A549 (cell line): ENCODE measurements at regions not wholly inside any gene's neighbourhood (a gene's known extent, or its start where the extent isn't known, plus 50 kb on each side); places are given as distances from the start of the nearest gene placed in this dataset.

ENCODE experiments used
- ATAC-seq, 2 experiments: fragments of 200-7000 bp in 1 of 2; fragments of >200 bp in 1 of 2; cut with Nextera tagmentation in 1 of 2; cut with Tn5 transposase in 1 of 2; 3 replicates each; pipeline versions ENCODE4 v1.8.0 to v1.9.1; 2018 to 2020; ENCODE audit warnings: mild to moderate bottlenecking in 1 of 2, moderate library complexity in 1 of 2
- CTCF ChIA-PET: fragments of 300-600 bp; sonication (Branson Sonifier 250); formaldehyde crosslinking; extraction: SDS; loops from one replicate; lab custom pipeline; 2021; ENCODE audit warnings: antibody characterized with exemption, inconsistent platforms; lab: Yijun Ruan, JAX
- POLR2A ChIA-PET: fragments of 350-600 bp; formaldehyde crosslinking; extraction: SDS; loops from one replicate; lab custom pipeline; 2021; ENCODE audit warnings: antibody characterized with exemption, inconsistent platforms; lab: Yijun Ruan, JAX
- DNase-seq, 2 experiments: peaks; one replicate each; pipeline versions ENCODE4 v3.0.0 to v3.0.0-alpha.2; 2011 to 2016; ENCODE audit warnings: low read depth in 1 of 2, low spot score in 1 of 2
- FAIRE-seq: peaks from 2 replicates; lab custom pipeline; 2011; peaks lifted over from hg19 to GRCh38; lab: Jason Lieb, UNC
- H3K27ac ChIP-seq, 2 experiments: fragments of >200 bp; sonication (Bioruptor Twin); formaldehyde crosslinking; 3 replicates each; pipeline ENCODE4 v1.5.1; 2016 to 2017
- H3K4me1 ChIP-seq: fragments of >200 bp; sonication (Bioruptor Twin); formaldehyde crosslinking; 3 replicates; pipeline ENCODE4 v1.6.1; 2016
- H3K4me2 ChIP-seq: fragments of >200 bp; sonication (Bioruptor Twin); formaldehyde crosslinking; 3 replicates; pipeline ENCODE4 v1.6.1; 2016
- H3K4me3 ChIP-seq: fragments of >200 bp; sonication (Bioruptor Twin); formaldehyde crosslinking; 3 replicates; pipeline ENCODE4 v1.5.1; 2016
- H3K9me3 ChIP-seq: fragments of >200 bp; sonication (Bioruptor Twin); formaldehyde crosslinking; 3 replicates; pipeline ENCODE4 v1.6.1; 2016
- CBX2 ChIP-seq: fragments of 200-600 bp; sonication (generic); IDR thresholded peaks from 2 replicates; pipeline ENCODE4 v1.6.1; 2016; ENCODE audit warnings: low read depth, mild to moderate bottlenecking, borderline replicate concordance
- CBX8 ChIP-seq: fragments of 200-600 bp; sonication (generic); IDR thresholded peaks from 2 replicates; pipeline ENCODE4 v1.6.1; 2016
- CEBPB ChIP-seq, 2 experiments: fragments of >200 bp in 1 of 2; sonication (Bioruptor Twin) in 1 of 2; formaldehyde crosslinking in 1 of 2; IDR thresholded peaks; 2 replicates each; pipeline ENCODE4 v1.6.1; 2012 to 2016
- CHD4 ChIP-seq: fragments of 200-600 bp; sonication (generic); IDR thresholded peaks from 2 replicates; pipeline ENCODE4 v1.6.1; 2016; ENCODE audit warnings: antibody characterized with exemption, mild to moderate bottlenecking, borderline replicate concordance
- ESRRA ChIP-seq: fragments of 150-350 bp; IDR thresholded peaks from 2 replicates; pipeline ENCODE4 v1.6.1; 2014; ENCODE audit warnings: mild to moderate bottlenecking, low read length, borderline replicate concordance
- FOSB ChIP-seq: fragments of 250-450 bp; sonication (Bioruptor Pico); IDR thresholded peaks from 2 replicates; pipeline ENCODE4 v1.5.0; 2020; ENCODE audit warnings: mild to moderate bottlenecking, moderate library complexity
- FOXS1 ChIP-seq: fragments of 250-450 bp; sonication (Bioruptor Pico); IDR thresholded peaks from 2 replicates; pipeline ENCODE4 v1.5.0; 2020; ENCODE audit warnings: mild to moderate bottlenecking, moderate library complexity
- HDAC2 ChIP-seq: fragments of 200-600 bp; sonication (generic); IDR thresholded peaks from 2 replicates; pipeline ENCODE4 v1.6.1; 2016
- HEYL ChIP-seq: fragments of 250-450 bp; sonication (Bioruptor Pico); IDR thresholded peaks from 2 replicates; pipeline ENCODE4 v1.8.0; 2021; ENCODE audit warnings: mild to moderate bottlenecking, moderate library complexity
- HOXA7 ChIP-seq: fragments of 250-450 bp; sonication (Bioruptor Pico); IDR thresholded peaks from 2 replicates; pipeline ENCODE4 v1.5.0; 2020; ENCODE audit warnings: mild to moderate bottlenecking, moderate library complexity
- HOXB13 ChIP-seq: fragments of 250-450 bp; sonication (Bioruptor Pico); IDR thresholded peaks from 2 replicates; pipeline ENCODE4 v1.5.0; 2020; ENCODE audit warnings: low read depth, mild to moderate bottlenecking, moderate library complexity
- JUNB ChIP-seq: fragments of >200 bp; sonication (Bioruptor Twin); formaldehyde crosslinking; IDR thresholded peaks from 2 replicates; pipeline ENCODE4 v1.6.1; 2016
- KDM1A ChIP-seq: fragments of 200-600 bp; sonication (generic); IDR thresholded peaks from 2 replicates; pipeline ENCODE4 v1.6.1; 2016; ENCODE audit warnings: low read depth, mild to moderate bottlenecking
- KDM5A ChIP-seq: fragments of 200-600 bp; sonication (generic); IDR thresholded peaks from 2 replicates; pipeline ENCODE4 v1.6.1; 2016; ENCODE audit warnings: antibody characterized with exemption, mild to moderate bottlenecking
- NPAS2 ChIP-seq: fragments of 250-450 bp; sonication (Bioruptor Pico); IDR thresholded peaks from 2 replicates; pipeline ENCODE4 v1.8.0; 2022; ENCODE audit warnings: mild to moderate bottlenecking, moderate library complexity, borderline replicate concordance
- POLR2AphosphoS2 ChIP-seq: conservative IDR thresholded peaks from 2 replicates; pipeline ENCODE4 v1.6.1; 2012; ENCODE audit warnings: low read length, improper control_type of control experiment, inconsistent platforms
- RFX5 ChIP-seq: fragments of 450-650 bp; IDR thresholded peaks from 2 replicates; pipeline ENCODE4 v1.7.1; 2014; ENCODE audit warnings: antibody characterized with exemption, mild to moderate bottlenecking, moderate library complexity
- SREBF2 ChIP-seq: fragments of 450-650 bp; IDR thresholded peaks from 2 replicates; pipeline ENCODE4 v1.6.1; 2014; ENCODE audit warnings: mild to moderate bottlenecking, moderate library complexity
- TFCP2L1 ChIP-seq: fragments of 250-450 bp; sonication (Bioruptor Pico); IDR thresholded peaks from 2 replicates; pipeline ENCODE4 v1.5.0; 2021; ENCODE audit warnings: mild to moderate bottlenecking
- ZNF302 ChIP-seq: fragments of 250-450 bp; sonication (Bioruptor Pico); IDR thresholded peaks from 2 replicates; pipeline ENCODE4 v1.9.0; 2021; ENCODE audit warnings: inconsistent platforms, mild to moderate bottlenecking, moderate library complexity
- WGBS: methylation state at CpG from one replicate; pipeline ENCODE4 v1.1.6; 2017; ENCODE audit errors: missing lambda C conversion rate; 5-methylcytosine and 5-hydroxymethylcytosine counted together
- TF ChIP-seq, protein P1 (sequence below): fragments of 450-650 bp; IDR thresholded peaks from 2 replicates; pipeline ENCODE4 v1.6.1; 2014; ENCODE audit warnings: antibody characterized with exemption
- TF ChIP-seq, protein P2 (sequence below): IDR thresholded peaks from 2 replicates; pipeline ENCODE4 v1.6.1; 2012
- TF ChIP-seq, protein P3 (sequence below): fragments of 250-450 bp; sonication (Bioruptor Pico); IDR thresholded peaks from 2 replicates; pipeline ENCODE4 v1.5.0; 2021; ENCODE audit warnings: mild to moderate bottlenecking, moderate library complexity, borderline replicate concordance
- TF ChIP-seq, protein P4 (sequence below): fragments of 250-450 bp; sonication (Bioruptor Pico); IDR thresholded peaks from 2 replicates; pipeline ENCODE4 v1.5.0; 2020; ENCODE audit warnings: low read depth, mild to moderate bottlenecking, moderate library complexity
- TF ChIP-seq, protein P5 (sequence below): fragments of >200 bp; sonication (Bioruptor Twin); formaldehyde crosslinking; IDR thresholded peaks from 3 replicates; pipeline ENCODE4 v1.5.1; 2016
- TF ChIP-seq, protein P6 (sequence below): fragments of >200 bp; sonication (Bioruptor Twin); formaldehyde crosslinking; IDR thresholded peaks from 3 replicates; pipeline ENCODE4 v1.6.1; 2016

DNA sequence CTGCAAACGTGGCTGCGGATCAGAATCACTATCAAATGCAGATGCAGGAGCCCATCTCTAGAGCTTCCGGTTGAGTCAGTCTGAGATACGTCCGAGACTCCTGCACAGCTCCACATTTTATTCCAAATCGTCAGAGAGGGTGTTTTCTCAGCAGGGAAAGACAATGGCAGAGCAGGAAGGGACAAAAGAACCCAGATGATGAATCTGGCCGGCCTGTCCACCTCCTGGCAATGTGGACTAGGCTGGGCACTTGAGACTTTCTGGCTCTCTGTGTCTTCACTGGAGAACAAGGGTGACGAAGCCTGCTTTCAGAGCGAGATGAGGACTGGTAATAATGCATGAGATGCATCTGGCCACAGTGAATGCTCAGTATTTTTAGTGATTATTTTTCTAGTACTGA, 255.9 kb upstream of the MYT1L start (continued):
- TF ChIP-seq, protein P1, sequence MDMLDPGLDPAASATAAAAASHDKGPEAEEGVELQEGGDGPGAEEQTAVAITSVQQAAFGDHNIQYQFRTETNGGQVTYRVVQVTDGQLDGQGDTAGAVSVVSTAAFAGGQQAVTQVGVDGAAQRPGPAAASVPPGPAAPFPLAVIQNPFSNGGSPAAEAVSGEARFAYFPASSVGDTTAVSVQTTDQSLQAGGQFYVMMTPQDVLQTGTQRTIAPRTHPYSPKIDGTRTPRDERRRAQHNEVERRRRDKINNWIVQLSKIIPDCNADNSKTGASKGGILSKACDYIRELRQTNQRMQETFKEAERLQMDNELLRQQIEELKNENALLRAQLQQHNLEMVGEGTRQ: no peak
- TF ChIP-seq POLR2AphosphoS2: no peak
- no peak for TF ChIP-seq HOXA7

DNA sequence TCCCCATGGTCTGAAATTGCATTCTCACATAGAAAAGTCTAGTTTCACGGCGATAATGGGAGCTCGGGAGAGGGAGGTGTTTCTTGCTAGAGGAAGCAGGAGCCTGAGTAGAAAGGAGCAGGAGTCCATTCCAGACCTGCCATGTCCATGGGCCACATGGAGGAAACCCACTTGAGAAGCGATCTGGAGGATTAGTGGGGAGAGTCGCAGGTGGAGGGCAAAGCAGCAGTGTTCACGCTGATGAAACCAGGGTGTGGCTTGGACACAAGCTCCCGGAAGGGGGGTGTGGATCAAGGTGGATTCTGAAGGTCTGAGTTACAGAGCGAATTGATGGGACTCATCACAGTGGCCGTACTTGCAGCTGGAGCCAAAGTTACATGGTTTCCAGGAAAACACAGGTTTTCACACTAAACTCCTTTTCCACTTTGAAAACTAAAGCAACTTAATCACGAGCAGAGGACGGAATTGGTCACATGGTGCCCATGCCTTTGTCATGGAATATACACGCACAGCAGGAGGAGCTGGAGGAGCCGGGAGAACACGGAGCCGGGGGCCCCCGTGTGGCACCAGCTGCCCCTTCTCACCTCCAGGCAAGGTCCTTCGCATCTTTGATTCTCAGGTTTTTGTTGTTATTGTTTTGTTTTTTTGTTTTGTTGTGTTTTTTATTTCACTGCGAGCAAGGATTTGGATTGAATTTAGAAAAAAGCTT, 255.1 kb upstream of the MYT1L start:
- TF ChIP-seq RFX5 (no peak), ESRRA (no peak), TFCP2L1 (no peak), KDM5A (no peak), NPAS2 (CRISPR knock-in tag) (no peak), KDM1A (no peak), JUNB (no peak), FOXS1 (no peak), CEBPB (IDR thresholded peaks at IDR 0.05) (no peak), FOSB (CRISPR knock-in tag) (no peak), POLR2AphosphoS2 (no peak), CBX2 (no peak), HEYL (CRISPR knock-in tag) (no peak)
- TF ChIP-seq, protein P2, sequence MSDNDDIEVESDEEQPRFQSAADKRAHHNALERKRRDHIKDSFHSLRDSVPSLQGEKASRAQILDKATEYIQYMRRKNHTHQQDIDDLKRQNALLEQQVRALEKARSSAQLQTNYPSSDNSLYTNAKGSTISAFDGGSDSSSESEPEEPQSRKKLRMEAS: no peak
- TF ChIP-seq, protein P1: no peak
- Histone ChIP-seq H3K9me3 (no peaks in the 10 kb centered on the region), H3K27ac (no peak overlapping the region), H3K4me2 (no peak overlapping the region), H3K4me3 (no peak overlapping the region), H3K4me1 (no peaks in the 10 kb centered on the region)
- ChIA-PET CTCF (no interaction called here), POLR2A (no interaction called here)
- ATAC-seq (no peak), DNase-seq (no peak), FAIRE-seq (no peak)
- WGBS: 34% methylated on average over 18 of the region's 18 CpGs

DNA sequence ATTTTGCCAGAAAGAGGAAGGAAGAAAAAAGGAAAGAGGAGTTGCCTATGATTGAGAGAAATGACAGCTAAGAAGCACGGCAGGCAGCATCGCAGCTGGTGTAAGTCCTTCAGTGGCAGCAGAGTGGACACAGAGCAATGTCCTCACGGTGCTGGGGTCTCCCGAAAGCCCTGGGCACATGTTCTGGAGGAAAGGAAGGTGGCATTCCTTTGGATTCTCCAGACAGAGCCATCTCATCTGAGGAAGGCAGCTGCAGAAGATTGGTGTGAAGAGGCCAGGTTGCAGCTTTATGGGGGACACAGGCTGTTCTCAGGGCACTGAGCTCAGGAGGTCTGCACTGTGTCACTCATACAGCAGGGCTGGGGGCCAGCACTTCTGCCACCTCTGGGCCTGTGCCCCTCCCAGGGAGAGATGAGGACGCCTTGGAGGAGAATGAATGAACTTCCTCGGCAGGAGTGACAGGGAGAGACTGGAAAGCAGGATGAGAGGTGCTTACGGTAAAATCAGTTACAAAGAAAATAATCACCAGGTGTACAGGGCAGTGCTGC, 252.0 kb upstream of the MYT1L start:
- WGBS: 27% methylated on average over 7 of the region's 7 CpGs

More for the DNA sequence above, 252.0 kb upstream of the MYT1L start:
- no peak for FAIRE-seq
- no peaks in the 10 kb centered on the region for H3K4me1 ChIP-seq
- no peak for TF ChIP-seq CEBPB (IDR thresholded peaks at IDR 0.05)
- TF ChIP-seq CHD4: no peak
- no peak for TF ChIP-seq NPAS2 (CRISPR knock-in tag)
- no peak for TF ChIP-seq FOSB (CRISPR knock-in tag)
- no peak for TF ChIP-seq SREBF2
- TF ChIP-seq, protein P3, sequence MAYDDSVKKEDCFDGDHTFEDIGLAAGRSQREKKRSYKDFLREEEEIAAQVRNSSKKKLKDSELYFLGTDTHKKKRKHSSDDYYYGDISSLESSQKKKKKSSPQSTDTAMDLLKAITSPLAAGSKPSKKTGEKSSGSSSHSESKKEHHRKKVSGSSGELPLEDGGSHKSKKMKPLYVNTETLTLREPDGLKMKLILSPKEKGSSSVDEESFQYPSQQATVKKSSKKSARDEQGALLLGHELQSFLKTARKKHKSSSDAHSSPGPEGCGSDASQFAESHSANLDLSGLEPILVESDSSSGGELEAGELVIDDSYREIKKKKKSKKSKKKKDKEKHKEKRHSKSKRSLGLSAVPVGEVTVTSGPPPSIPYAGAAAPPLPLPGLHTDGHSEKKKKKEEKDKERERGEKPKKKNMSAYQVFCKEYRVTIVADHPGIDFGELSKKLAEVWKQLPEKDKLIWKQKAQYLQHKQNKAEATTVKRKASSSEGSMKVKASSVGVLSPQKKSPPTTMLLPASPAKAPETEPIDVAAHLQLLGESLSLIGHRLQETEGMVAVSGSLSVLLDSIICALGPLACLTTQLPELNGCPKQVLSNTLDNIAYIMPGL (CRISPR knock-in tag): no peak
- TF ChIP-seq CBX8: no peak
- no peak for TF ChIP-seq POLR2AphosphoS2
- no peak for TF ChIP-seq HDAC2
- TF ChIP-seq ZNF302 (CRISPR knock-in tag): no peak
- no peak for TF ChIP-seq HOXB13 (CRISPR knock-in tag)
- TF ChIP-seq, protein P4, sequence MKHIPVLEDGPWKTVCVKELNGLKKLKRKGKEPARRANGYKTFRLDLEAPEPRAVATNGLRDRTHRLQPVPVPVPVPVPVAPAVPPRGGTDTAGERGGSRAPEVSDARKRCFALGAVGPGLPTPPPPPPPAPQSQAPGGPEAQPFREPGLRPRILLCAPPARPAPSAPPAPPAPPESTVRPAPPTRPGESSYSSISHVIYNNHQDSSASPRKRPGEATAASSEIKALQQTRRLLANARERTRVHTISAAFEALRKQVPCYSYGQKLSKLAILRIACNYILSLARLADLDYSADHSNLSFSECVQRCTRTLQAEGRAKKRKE (CRISPR knock-in tag): no peak
- TF ChIP-seq JUNB: no peak
- TF ChIP-seq, protein P5, sequence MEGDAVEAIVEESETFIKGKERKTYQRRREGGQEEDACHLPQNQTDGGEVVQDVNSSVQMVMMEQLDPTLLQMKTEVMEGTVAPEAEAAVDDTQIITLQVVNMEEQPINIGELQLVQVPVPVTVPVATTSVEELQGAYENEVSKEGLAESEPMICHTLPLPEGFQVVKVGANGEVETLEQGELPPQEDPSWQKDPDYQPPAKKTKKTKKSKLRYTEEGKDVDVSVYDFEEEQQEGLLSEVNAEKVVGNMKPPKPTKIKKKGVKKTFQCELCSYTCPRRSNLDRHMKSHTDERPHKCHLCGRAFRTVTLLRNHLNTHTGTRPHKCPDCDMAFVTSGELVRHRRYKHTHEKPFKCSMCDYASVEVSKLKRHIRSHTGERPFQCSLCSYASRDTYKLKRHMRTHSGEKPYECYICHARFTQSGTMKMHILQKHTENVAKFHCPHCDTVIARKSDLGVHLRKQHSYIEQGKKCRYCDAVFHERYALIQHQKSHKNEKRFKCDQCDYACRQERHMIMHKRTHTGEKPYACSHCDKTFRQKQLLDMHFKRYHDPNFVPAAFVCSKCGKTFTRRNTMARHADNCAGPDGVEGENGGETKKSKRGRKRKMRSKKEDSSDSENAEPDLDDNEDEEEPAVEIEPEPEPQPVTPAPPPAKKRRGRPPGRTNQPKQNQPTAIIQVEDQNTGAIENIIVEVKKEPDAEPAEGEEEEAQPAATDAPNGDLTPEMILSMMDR: no peak
- TF ChIP-seq, protein P6, sequence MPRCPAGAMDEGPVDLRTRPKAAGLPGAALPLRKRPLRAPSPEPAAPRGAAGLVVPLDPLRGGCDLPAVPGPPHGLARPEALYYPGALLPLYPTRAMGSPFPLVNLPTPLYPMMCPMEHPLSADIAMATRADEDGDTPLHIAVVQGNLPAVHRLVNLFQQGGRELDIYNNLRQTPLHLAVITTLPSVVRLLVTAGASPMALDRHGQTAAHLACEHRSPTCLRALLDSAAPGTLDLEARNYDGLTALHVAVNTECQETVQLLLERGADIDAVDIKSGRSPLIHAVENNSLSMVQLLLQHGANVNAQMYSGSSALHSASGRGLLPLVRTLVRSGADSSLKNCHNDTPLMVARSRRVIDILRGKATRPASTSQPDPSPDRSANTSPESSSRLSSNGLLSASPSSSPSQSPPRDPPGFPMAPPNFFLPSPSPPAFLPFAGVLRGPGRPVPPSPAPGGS: no peak
- TF ChIP-seq, all 56 proteins: peak for 0
- no peak for DNase-seq
- no peaks in the 10 kb centered on the region for H3K9me3 ChIP-seq
- ChIA-PET CTCF (interaction anchor here (0.8 kb wide), 2 partner anchors 99 to 273 kb away, joined by 3 read pairs; no protein-coding TSS in a partner anchor), POLR2A (no interaction called here)
- no peak overlapping the region for H3K4me3 ChIP-seq
- no peak overlapping the region for H3K27ac ChIP-seq
- ATAC-seq: no peak
- no peak overlapping the region for H3K4me2 ChIP-seq
